MCF 10A (cell line): ENCODE measurements at regions not wholly inside any gene's neighbourhood (a gene's known extent, or its start where the extent isn't known, plus 50 kb on each side); places are given as distances from the start of the nearest gene placed in this dataset.

Experiments used
- BruUV-seq: library from RNA; stranded (reverse); fragments of 400-500 nt; replicated peaks from 2 replicates; lab custom pipeline; 2021; lab: Mats Ljungman, UMichigan
- CTCF ChIA-PET: fragments of 300-600 bp; sonication (Branson Sonifier 250); formaldehyde crosslinking; extraction: SDS; loops from one replicate; lab custom pipeline; 2021; ENCODE audit warnings: antibody characterized with exemption, inconsistent platforms; lab: Yijun Ruan, JAX
- POLR2A ChIA-PET: fragments of 300-600, 350-650 bp; sonication (Branson Sonifier 250); formaldehyde crosslinking; extraction: SDS; loops from one replicate; lab custom pipeline; 2020; ENCODE audit warnings: antibody characterized with exemption, inconsistent platforms; lab: Yijun Ruan, JAX
- DNase-seq: peaks from one replicate; pipeline ENCODE4 v3.0.0-alpha.2; 2018; ENCODE audit not compliant: unreplicated experiment
- H3K27ac Mint-ChIP-seq: one replicate; pipeline ENCODE4 v1.8.0; 2022; ENCODE audit warnings: mild to moderate bottlenecking, low read depth, mixed read lengths; ENCODE audit not compliant: unreplicated experiment
- H3K27me3 Mint-ChIP-seq: one replicate; pipeline ENCODE4 v1.8.0; 2022; ENCODE audit warnings: mixed read lengths; ENCODE audit not compliant: insufficient read depth, unreplicated experiment
- H3K36me3 Mint-ChIP-seq: one replicate; pipeline ENCODE4 v1.8.0; 2022; ENCODE audit warnings: mild to moderate bottlenecking, moderate library complexity, mixed read lengths; ENCODE audit not compliant: insufficient read depth, unreplicated experiment
- H3K4me1 Mint-ChIP-seq: one replicate; pipeline ENCODE4 v1.8.0; 2022; ENCODE audit warnings: mixed read lengths; ENCODE audit not compliant: insufficient read depth, unreplicated experiment
- H3K4me3 Mint-ChIP-seq: one replicate; pipeline ENCODE4 v1.8.0; 2022; ENCODE audit warnings: mild to moderate bottlenecking, moderate library complexity, mixed read lengths; ENCODE audit not compliant: unreplicated experiment
- H3K9me3 Mint-ChIP-seq: one replicate; pipeline ENCODE4 v1.8.0; 2022; ENCODE audit warnings: mixed read lengths; ENCODE audit not compliant: unreplicated experiment
- intact Hi-C: fragments of 100-400 bp; cut with micrococcal nuclease; formaldehyde crosslinking; loops from 2 replicates; pipeline ENCODE4 v1.14.1; 2022
- TF ChIP-seq, protein P1 (sequence below): fragments of 200-600 bp; IDR thresholded peaks from one replicate; pipeline ENCODE4 v1.8.0; 2022; ENCODE audit warnings: antibody characterized with exemption, mild to moderate bottlenecking; ENCODE audit not compliant: unreplicated experiment

- H3K4me1 Mint-ChIP-seq: no peaks in the 10 kb centered on the region
- CTCF ChIA-PET: interaction anchor here (0.8 kb wide), 1 partner anchor 85 kb away, joined by 3 read pairs; no protein-coding TSS in a partner anchor
- intact Hi-C loops: no loop called here
Measured at GRCh38 chr11:11113626-11114025, 239.4 kb downstream of the CSNK2A3 start.

DNA sequence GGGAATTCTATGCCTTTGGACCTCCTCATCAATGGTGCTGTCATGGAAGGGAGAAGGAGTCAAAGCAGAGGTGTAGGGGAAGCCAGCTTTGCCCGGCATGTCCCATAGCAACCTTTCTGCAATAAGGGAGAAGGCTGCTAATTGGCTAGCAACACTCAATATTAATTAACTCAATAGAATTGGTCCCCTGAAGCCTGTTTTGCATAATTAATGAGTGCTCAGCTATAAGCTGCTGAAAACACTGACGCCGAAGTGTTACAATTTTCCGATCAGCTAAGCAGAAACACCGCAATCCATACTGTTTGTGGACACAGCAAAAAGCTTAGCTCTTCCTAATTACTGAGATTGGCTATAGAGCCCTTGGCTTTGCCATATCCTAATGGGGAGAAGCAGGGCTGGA is 245.0 kb downstream of the CSNK2A3 start:
- intact Hi-C loops: no loop called here
- ChIA-PET POLR2A (no interaction called here), CTCF (no interaction called here)
- TF ChIP-seq, protein P1, sequence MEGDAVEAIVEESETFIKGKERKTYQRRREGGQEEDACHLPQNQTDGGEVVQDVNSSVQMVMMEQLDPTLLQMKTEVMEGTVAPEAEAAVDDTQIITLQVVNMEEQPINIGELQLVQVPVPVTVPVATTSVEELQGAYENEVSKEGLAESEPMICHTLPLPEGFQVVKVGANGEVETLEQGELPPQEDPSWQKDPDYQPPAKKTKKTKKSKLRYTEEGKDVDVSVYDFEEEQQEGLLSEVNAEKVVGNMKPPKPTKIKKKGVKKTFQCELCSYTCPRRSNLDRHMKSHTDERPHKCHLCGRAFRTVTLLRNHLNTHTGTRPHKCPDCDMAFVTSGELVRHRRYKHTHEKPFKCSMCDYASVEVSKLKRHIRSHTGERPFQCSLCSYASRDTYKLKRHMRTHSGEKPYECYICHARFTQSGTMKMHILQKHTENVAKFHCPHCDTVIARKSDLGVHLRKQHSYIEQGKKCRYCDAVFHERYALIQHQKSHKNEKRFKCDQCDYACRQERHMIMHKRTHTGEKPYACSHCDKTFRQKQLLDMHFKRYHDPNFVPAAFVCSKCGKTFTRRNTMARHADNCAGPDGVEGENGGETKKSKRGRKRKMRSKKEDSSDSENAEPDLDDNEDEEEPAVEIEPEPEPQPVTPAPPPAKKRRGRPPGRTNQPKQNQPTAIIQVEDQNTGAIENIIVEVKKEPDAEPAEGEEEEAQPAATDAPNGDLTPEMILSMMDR: no peak
- H3K4me1 Mint-ChIP-seq: no peaks in the 10 kb centered on the region
- H3K36me3 Mint-ChIP-seq: no peaks in the 10 kb centered on the region
- peaks cover 65% of the 10 kb centered on the region for H3K27me3 Mint-ChIP-seq
- H3K4me3 Mint-ChIP-seq: no peak overlapping the region
- no peaks in the 10 kb centered on the region for H3K9me3 Mint-ChIP-seq
- H3K27ac Mint-ChIP-seq: no peak overlapping the region
- DNase-seq: no peak
- BruUV-seq: no TSS peak

More at GRCh38 chr11:11113626-11114025, 239.4 kb downstream of the CSNK2A3 start:
- Mint-ChIP-seq H3K9me3 (peaks cover 8% of the 10 kb centered on the region), H3K36me3 (no peaks in the 10 kb centered on the region), H3K4me3 (no peak overlapping the region), H3K27ac (no peak overlapping the region), H3K27me3 (peaks cover 51% of the 10 kb centered on the region)
- DNase-seq: no peak
- POLR2A ChIA-PET: interaction anchor here (0.9 kb wide), 1 partner anchor 8 kb away, joined by 4 read pairs; no protein-coding TSS in a partner anchor
- no TSS peak for BruUV-seq
- TF ChIP-seq, protein P1: no peak

GRCh38 chr11:11107076-11107723 is 245.8 kb downstream of the CSNK2A3 start:
- Mint-ChIP-seq H3K4me1 (no peaks in the 10 kb centered on the region), H3K27ac (no peak overlapping the region), H3K4me3 (no peak overlapping the region), H3K9me3 (no peaks in the 10 kb centered on the region), H3K27me3 (peaks cover 65% of the 10 kb centered on the region), H3K36me3 (no peaks in the 10 kb centered on the region)
- TF ChIP-seq, protein P1: no peak
- no peak for DNase-seq
- BruUV-seq: no TSS peak
- intact Hi-C loops: no loop called here
- CTCF ChIA-PET: no interaction called here
- POLR2A ChIA-PET: interaction anchor here (1.7 kb wide), 1 partner anchor 14 kb away, joined by 3 read pairs; no protein-coding TSS in a partner anchor

GRCh38 chr11:11105361-11105760 is 247.5 kb upstream of the ZBED5 start:
- TF ChIP-seq, protein P1: no peak
- Mint-ChIP-seq H3K4me1 (no peaks in the 10 kb centered on the region), H3K27ac (no peak overlapping the region), H3K9me3 (no peaks in the 10 kb centered on the region), H3K4me3 (no peak overlapping the region), H3K27me3 (peaks cover 57% of the 10 kb centered on the region), H3K36me3 (no peaks in the 10 kb centered on the region)
- ChIA-PET CTCF (interaction anchor here (0.7 kb wide), 1 partner anchor 67 kb away, joined by 3 read pairs; no protein-coding TSS in a partner anchor), POLR2A (interaction anchor here (0.7 kb wide), 2 partner anchors 14 to 62 kb away, joined by 3 to 4 read pairs; no protein-coding TSS in a partner anchor)
- no TSS peak for BruUV-seq
- DNase-seq: no peak
- intact Hi-C loops: no loop called here
